ENCODE measurements at regions not wholly inside any gene's neighbourhood (a gene's known extent, or its start where the extent isn't known, plus 50 kb on each side); places are given as distances from the start of the nearest gene placed in this dataset. TPM values are rescaled to one million over a fixed set of nuclear protein-coding genes. Genes with fewer than 3 reads are reported as not detected.
"Not testable (repeated sequence)": the region's sequence is repeated elsewhere in the genome, so short reads cannot be mapped to it uniquely, and the experiment has no call there.

DNA sequence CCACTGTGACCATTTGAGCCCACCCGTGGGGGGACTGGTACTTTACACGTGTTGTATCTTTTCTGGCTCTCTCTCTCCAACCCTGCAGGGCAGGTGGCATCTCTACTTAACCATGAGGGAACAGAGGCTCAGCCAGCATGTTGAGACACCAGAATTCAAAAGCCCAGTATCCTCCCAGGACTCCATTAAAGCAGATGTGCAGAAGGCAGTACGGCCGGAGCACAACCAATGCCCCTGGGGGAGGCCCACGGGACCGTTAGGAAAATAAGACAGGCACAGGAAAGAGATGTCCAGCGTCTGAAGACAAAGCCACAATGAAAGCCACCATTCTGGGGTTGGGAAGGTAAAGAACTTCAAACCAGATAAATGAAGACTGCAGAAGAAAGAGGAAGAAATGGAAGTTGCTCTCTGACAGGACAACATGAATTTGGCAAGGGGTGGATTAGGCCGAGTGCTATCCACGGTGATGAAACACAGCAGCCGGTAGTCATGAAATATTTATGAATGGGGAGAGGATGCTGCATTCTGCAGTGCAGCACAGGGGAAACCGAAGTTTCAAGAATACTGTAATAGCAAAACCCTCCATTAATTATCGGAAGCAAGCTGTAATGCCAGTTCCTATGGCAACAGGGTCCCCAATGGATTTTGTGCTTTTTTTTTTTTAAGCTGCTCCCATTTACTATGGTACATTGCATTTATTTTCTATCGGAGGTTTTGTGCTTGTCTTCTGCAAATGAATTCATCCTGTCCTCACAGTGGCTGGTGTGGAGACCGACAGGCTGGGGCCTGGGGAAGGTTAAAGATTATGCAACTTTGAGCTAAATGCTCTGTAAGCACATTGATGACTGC is 179.4 kb downstream of the NRN1 start:
- Histone ChIP-seq H3K79me2 (ENCODE audit: low read length) (no peaks in the 10 kb centered on the region), H3K27me3 (ENCODE audit: low read length) (no peaks in the 10 kb centered on the region), H3K4me3 (ENCODE audit: low read length) (no peak overlapping the region), H3K4me2 (ENCODE audit: low read depth, low read length, poor library complexity, severe bottlenecking) (no peak overlapping the region), H3K36me3 (ENCODE audit: insufficient read depth, low read length) (no peaks in the 10 kb centered on the region), H4K20me1 (ENCODE audit: insufficient read depth, low read depth, low read length) (no peaks in the 10 kb centered on the region), H3K9ac (ENCODE audit: low read length) (no peak overlapping the region), H3K9me3 (ENCODE audit: low read length) (no peaks in the 10 kb centered on the region), H3K9me2 (replicated peaks; ENCODE audit: insufficient read depth, low read length) (no peaks in the 10 kb centered on the region), H3K4me1 (ENCODE audit: low read length) (peaks cover 5% of the 10 kb centered on the region; the same call in 1 of the 2 replicates), H3K27ac (ENCODE audit: low read length) (no peak overlapping the region), H2AFZ (ENCODE audit: low read length) (no peak overlapping the region)
- DNase-seq = no peak

DNA sequence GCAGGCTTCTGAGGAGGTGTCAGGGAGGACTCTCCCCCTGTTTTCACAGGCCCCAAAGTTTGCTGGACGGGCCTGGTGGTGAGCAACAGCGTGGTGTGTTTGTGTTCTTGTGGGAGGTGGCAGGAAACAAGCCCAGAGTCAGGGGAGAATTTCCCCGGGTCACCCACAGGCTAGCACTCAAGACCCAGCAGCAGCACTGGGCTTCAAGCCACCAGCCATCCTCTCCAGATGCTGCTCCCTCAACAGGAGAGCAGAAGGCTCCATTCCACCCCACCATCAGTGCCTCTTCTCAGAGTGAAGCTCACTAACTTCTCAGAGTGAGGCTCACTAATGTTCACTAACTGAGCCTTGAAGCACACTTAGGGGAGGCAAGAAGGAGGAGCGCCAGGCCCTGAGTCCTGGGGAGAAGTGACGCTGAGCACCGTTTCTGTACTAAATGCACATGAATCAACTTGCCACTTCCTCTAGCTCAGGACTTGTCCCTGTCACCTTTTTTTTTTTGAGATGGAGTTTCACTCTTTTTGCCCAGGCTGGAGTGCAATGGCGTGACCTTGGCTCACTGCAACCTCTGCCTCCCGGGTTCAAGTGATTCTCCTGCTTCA is 182.2 kb downstream of the NRN1 start:
- not testable (repeated sequence) for H3K27me3 ChIP-seq (ENCODE audit: low read length); H3K9me2 ChIP-seq (replicated peaks; ENCODE audit: insufficient read depth, low read length); H3K9ac ChIP-seq (ENCODE audit: low read length); H3K36me3 ChIP-seq (ENCODE audit: insufficient read depth, low read length); H3K4me3 ChIP-seq (ENCODE audit: low read length); H3K4me1 ChIP-seq (ENCODE audit: low read length); H3K9me3 ChIP-seq (ENCODE audit: low read length); H3K27ac ChIP-seq (ENCODE audit: low read length); H3K79me2 ChIP-seq (ENCODE audit: low read length); H2AFZ ChIP-seq (ENCODE audit: low read length); DNase-seq; H3K4me2 ChIP-seq (ENCODE audit: low read depth, low read length, poor library complexity, severe bottlenecking); H4K20me1 ChIP-seq (ENCODE audit: insufficient read depth, low read depth, low read length)

Small RNAs in the stretch of these regions (small RNA-seq; reads per million reads assigned to genes)
- not detected for gene RN7SL221P

Data from Karpas-422 (cell line).